ENCODE measurements at regions not wholly inside any gene's neighbourhood (a gene's known extent, or its start where the extent isn't known, plus 50 kb on each side); places are given as distances from the start of the nearest gene placed in this dataset.

DNA sequence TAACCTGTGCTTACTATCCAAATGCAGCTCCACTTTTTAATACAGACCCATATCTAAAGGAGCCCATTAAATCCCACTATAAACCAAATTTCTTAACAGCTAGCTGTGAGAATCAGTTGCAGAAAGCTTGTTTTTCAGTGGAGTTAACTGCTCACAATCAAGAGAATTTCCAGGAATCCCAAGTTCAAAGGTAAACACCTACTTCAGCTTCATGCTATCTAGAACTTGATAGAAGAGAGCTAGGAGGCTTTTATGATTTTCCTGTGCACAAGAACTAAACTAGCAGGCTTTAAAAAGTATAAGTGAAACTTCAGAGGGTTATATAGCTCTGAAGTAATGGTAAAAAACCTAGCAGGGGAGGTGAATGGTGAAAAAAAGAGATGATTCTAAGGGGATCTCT is 96.2 kb upstream of the PABPC4L start:
- H3K9me3 ChIP-seq (ENCODE audit: control insufficient read depth in 1 of 2, insufficient read depth in 1 of 2, low read depth in 1 of 2, low read length in 2 of 2) = no peaks in the 10 kb centered on the region
- H3K27ac ChIP-seq (ENCODE audit: low read depth, low read length) = no peak overlapping the region
- TF ChIP-seq JUND (IDR thresholded peaks at IDR 0.05) (no peak), ELF1 (IDR thresholded peaks at IDR 0.05; ENCODE audit: borderline replicate concordance, low read depth) (no peak), EZH2phosphoT487 (IDR thresholded peaks at IDR 0.05; ENCODE audit: borderline replicate concordance) (no peak), RAD21 (IDR thresholded peaks at IDR 0.05; ENCODE audit: low read depth) (no peak), FOSL1 (IDR thresholded peaks at IDR 0.05; ENCODE audit: low read depth) (no peak), SRF (IDR thresholded peaks at IDR 0.05; ENCODE audit: low read depth) (no peak), ZNF274 (IDR thresholded peaks at IDR 0.05; ENCODE audit: low read depth, low read length) (no peak), EZH2 (IDR thresholded peaks at IDR 0.05) (no peak), POLR2A (IDR thresholded peaks at IDR 0.05; ENCODE audit: borderline replicate concordance, extremely low read depth, insufficient read depth, insufficient read length) (no peak), EGR1 (IDR thresholded peaks at IDR 0.05; ENCODE audit: low read depth) (no peak), CEBPB (IDR thresholded peaks at IDR 0.05; ENCODE audit: low read depth) (no peak), ZFX (IDR thresholded peaks at IDR 0.05) (no peak), SP1 (IDR thresholded peaks at IDR 0.05; ENCODE audit: low read depth) (no peak), TCF7L2 (IDR thresholded peaks at IDR 0.05; ENCODE audit: borderline replicate concordance, extremely low read depth, insufficient read depth, insufficient read length) (no peak)
- TF ChIP-seq, protein P1, sequence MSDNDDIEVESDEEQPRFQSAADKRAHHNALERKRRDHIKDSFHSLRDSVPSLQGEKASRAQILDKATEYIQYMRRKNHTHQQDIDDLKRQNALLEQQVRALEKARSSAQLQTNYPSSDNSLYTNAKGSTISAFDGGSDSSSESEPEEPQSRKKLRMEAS (IDR thresholded peaks at IDR 0.05) = no peak
- TF ChIP-seq, protein P2, sequence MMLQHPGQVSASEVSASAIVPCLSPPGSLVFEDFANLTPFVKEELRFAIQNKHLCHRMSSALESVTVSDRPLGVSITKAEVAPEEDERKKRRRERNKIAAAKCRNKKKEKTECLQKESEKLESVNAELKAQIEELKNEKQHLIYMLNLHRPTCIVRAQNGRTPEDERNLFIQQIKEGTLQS (IDR thresholded peaks at IDR 0.05) = no peak
- TF ChIP-seq, protein P3, sequence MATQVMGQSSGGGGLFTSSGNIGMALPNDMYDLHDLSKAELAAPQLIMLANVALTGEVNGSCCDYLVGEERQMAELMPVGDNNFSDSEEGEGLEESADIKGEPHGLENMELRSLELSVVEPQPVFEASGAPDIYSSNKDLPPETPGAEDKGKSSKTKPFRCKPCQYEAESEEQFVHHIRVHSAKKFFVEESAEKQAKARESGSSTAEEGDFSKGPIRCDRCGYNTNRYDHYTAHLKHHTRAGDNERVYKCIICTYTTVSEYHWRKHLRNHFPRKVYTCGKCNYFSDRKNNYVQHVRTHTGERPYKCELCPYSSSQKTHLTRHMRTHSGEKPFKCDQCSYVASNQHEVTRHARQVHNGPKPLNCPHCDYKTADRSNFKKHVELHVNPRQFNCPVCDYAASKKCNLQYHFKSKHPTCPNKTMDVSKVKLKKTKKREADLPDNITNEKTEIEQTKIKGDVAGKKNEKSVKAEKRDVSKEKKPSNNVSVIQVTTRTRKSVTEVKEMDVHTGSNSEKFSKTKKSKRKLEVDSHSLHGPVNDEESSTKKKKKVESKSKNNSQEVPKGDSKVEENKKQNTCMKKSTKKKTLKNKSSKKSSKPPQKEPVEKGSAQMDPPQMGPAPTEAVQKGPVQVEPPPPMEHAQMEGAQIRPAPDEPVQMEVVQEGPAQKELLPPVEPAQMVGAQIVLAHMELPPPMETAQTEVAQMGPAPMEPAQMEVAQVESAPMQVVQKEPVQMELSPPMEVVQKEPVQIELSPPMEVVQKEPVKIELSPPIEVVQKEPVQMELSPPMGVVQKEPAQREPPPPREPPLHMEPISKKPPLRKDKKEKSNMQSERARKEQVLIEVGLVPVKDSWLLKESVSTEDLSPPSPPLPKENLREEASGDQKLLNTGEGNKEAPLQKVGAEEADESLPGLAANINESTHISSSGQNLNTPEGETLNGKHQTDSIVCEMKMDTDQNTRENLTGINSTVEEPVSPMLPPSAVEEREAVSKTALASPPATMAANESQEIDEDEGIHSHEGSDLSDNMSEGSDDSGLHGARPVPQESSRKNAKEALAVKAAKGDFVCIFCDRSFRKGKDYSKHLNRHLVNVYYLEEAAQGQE (IDR thresholded peaks at IDR 0.05; ENCODE audit: low read depth) = no peak
- TF ChIP-seq, protein P4, sequence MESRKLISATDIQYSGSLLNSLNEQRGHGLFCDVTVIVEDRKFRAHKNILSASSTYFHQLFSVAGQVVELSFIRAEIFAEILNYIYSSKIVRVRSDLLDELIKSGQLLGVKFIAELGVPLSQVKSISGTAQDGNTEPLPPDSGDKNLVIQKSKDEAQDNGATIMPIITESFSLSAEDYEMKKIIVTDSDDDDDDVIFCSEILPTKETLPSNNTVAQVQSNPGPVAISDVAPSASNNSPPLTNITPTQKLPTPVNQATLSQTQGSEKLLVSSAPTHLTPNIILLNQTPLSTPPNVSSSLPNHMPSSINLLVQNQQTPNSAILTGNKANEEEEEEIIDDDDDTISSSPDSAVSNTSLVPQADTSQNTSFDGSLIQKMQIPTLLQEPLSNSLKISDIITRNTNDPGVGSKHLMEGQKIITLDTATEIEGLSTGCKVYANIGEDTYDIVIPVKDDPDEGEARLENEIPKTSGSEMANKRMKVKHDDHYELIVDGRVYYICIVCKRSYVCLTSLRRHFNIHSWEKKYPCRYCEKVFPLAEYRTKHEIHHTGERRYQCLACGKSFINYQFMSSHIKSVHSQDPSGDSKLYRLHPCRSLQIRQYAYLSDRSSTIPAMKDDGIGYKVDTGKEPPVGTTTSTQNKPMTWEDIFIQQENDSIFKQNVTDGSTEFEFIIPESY (IDR thresholded peaks at IDR 0.05; ENCODE audit: extremely low read depth, insufficient replicate concordance, low read length) = no peak
- TF ChIP-seq, protein P5, sequence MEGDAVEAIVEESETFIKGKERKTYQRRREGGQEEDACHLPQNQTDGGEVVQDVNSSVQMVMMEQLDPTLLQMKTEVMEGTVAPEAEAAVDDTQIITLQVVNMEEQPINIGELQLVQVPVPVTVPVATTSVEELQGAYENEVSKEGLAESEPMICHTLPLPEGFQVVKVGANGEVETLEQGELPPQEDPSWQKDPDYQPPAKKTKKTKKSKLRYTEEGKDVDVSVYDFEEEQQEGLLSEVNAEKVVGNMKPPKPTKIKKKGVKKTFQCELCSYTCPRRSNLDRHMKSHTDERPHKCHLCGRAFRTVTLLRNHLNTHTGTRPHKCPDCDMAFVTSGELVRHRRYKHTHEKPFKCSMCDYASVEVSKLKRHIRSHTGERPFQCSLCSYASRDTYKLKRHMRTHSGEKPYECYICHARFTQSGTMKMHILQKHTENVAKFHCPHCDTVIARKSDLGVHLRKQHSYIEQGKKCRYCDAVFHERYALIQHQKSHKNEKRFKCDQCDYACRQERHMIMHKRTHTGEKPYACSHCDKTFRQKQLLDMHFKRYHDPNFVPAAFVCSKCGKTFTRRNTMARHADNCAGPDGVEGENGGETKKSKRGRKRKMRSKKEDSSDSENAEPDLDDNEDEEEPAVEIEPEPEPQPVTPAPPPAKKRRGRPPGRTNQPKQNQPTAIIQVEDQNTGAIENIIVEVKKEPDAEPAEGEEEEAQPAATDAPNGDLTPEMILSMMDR (IDR thresholded peaks at IDR 0.05 in 2 of 3, conservative IDR thresholded peaks at IDR 0.05 in 1 of 3; ENCODE audit: borderline replicate concordance in 1 of 3, insufficient read depth in 1 of 3, low read depth in 2 of 3, low read length in 2 of 3) = no peak
- no peak overlapping the region for H3K9ac ChIP-seq (ENCODE audit: low read length)
- H3K36me3 ChIP-seq (ENCODE audit: control insufficient read depth in 1 of 2, insufficient read depth in 2 of 2, low read length in 2 of 2) = no peaks in the 10 kb centered on the region
- peaks cover 5% of the 10 kb centered on the region; the same call in 1 of the 2 replicates for H3K9me2 ChIP-seq (ENCODE audit: insufficient read depth)
- ChIA-PET CTCF (no interaction called here), POLR2A (no interaction called here), RAD21 (ENCODE audit: low non-redundant PET in 1 of 2, low total read pairs in 2 of 2, uncharacterized antibody in 2 of 2, unreplicated experiment in 2 of 2) (no interaction called here)
- H2AFZ ChIP-seq (ENCODE audit: low read depth, low read length, poor library complexity, severe bottlenecking) = no peak overlapping the region
- BruUV-seq (replicated peaks) = no TSS peak
- intact Hi-C loops (cut with micrococcal nuclease) = no loop called here
- no peaks in the 10 kb centered on the region for H3K4me1 ChIP-seq (ENCODE audit: control insufficient read depth in 1 of 2, insufficient read depth in 2 of 2, low read length in 2 of 2)
- no peaks in the 10 kb centered on the region for H4K20me1 ChIP-seq (ENCODE audit: insufficient read depth)
- ATAC-seq = no peak
- no peaks in the 10 kb centered on the region for H3K79me2 ChIP-seq (ENCODE audit: insufficient read depth, low read length)
- no peak for DNase-seq (ENCODE audit: low read depth, low spot score)
- no peak overlapping the region for H3K4me2 ChIP-seq (ENCODE audit: low read length)
- no peak overlapping the region for H3K4me3 ChIP-seq (replicated peaks in 1 of 2; ENCODE audit: low read depth in 1 of 2, low read length in 2 of 2)
- H3K27me3 ChIP-seq (ENCODE audit: insufficient read depth, low read length) = no peaks in the 10 kb centered on the region

All from HCT116 (cell line).